HL-60 (cell line): ENCODE measurements at regions not wholly inside any gene's neighbourhood (a gene's known extent, or its start where the extent isn't known, plus 50 kb on each side); places are given as distances from the start of the nearest gene placed in this dataset.

Source experiments
- DNase-seq, 2 experiments: peaks; one replicate each; pipeline ENCODE4 v3.0.0-alpha.2; 2010 to 2020; ENCODE audit warnings: low read depth in 1 of 2, low spot score in 1 of 2
- H3K27ac ChIP-seq: fragments of 250-450 bp; sonication (Bioruptor Pico); replicated peaks from 2 replicates; pipeline ENCODE4 v1.5.1; 2020; ENCODE audit warnings: mild to moderate bottlenecking, moderate library complexity
- H3K27me3 ChIP-seq: fragments of 250-450 bp; sonication (Bioruptor Pico); 2 replicates; pipeline ENCODE4 v1.5.1; 2021; ENCODE audit warnings: mild to moderate bottlenecking, moderate library complexity; ENCODE audit not compliant: insufficient read depth, poor library complexity, severe bottlenecking
- H3K4me3 ChIP-seq: replicated peaks from 2 replicates; pipeline ENCODE4 v1.5.1; 2011; ENCODE audit warnings: mild to moderate bottlenecking, control low read depth, low read length; ENCODE audit not compliant: insufficient read depth
- CTCF ChIP-seq: IDR thresholded peaks from one replicate; pipeline ENCODE4 v1.5.1; 2011; ENCODE audit warnings: low read length, control low read depth, inconsistent platforms; ENCODE audit not compliant: insufficient read depth
- GABPA ChIP-seq: IDR thresholded peaks from 2 replicates; pipeline ENCODE4 v1.6.1; 2012; ENCODE audit warnings: low read depth
- POLR2AphosphoS5 ChIP-seq: IDR thresholded peaks from 2 replicates; pipeline ENCODE4 v1.6.1; 2012; ENCODE audit warnings: low read depth
- REST ChIP-seq: IDR thresholded peaks from 2 replicates; pipeline ENCODE4 v1.6.1; 2012; ENCODE audit warnings: low read depth; ENCODE audit not compliant: insufficient replicate concordance
- SPI1 ChIP-seq: IDR thresholded peaks from 2 replicates; pipeline ENCODE4 v1.6.1; 2012; ENCODE audit warnings: low read depth, mild to moderate bottlenecking, borderline replicate concordance

- H3K4me3 ChIP-seq, result no peak overlapping the region
- DNase-seq, result no peak
- TF ChIP-seq GABPA (no peak), POLR2AphosphoS5 (no peak), REST (no peak), CTCF (no peak), SPI1 (no peak)
- H3K27ac ChIP-seq, result no peak overlapping the region
- H3K27me3 ChIP-seq, result no peaks in the 10 kb centered on the region
Observed at GRCh38 chr9:109894473-109894872, 114.5 kb downstream of the PALM2AKAP2 start.

- TF ChIP-seq SPI1 (peak; percentile 72), GABPA (no peak), CTCF (no peak)
- H3K27ac ChIP-seq, result no peak overlapping the region
- H3K4me3 ChIP-seq, result no peak overlapping the region
- DNase-seq, result peak in 1 of 2 experiments; percentile 45
- H3K27me3 ChIP-seq, result no peaks in the 10 kb centered on the region
Observed at GRCh38 chr9:109894921-109895758, 115.1 kb downstream of the PALM2AKAP2 start.

- Histone ChIP-seq H3K4me3 (no peak overlapping the region), H3K27ac (no peak overlapping the region), H3K27me3 (no peaks in the 10 kb centered on the region)
- no peak for TF ChIP-seq GABPA
- TF ChIP-seq SPI1, result no peak
- TF ChIP-seq POLR2AphosphoS5, result no peak
- no peak for TF ChIP-seq CTCF
- TF ChIP-seq REST, result no peak
- no peak for DNase-seq
Observed at GRCh38 chr9:109901201-109901600, 121.2 kb downstream of the PALM2AKAP2 start.
